ENCODE measurements at regions not wholly inside any gene's neighbourhood (a gene's known extent, or its start where the extent isn't known, plus 50 kb on each side); places are given as distances from the start of the nearest gene placed in this dataset.

- TF ChIP-seq, protein P1, sequence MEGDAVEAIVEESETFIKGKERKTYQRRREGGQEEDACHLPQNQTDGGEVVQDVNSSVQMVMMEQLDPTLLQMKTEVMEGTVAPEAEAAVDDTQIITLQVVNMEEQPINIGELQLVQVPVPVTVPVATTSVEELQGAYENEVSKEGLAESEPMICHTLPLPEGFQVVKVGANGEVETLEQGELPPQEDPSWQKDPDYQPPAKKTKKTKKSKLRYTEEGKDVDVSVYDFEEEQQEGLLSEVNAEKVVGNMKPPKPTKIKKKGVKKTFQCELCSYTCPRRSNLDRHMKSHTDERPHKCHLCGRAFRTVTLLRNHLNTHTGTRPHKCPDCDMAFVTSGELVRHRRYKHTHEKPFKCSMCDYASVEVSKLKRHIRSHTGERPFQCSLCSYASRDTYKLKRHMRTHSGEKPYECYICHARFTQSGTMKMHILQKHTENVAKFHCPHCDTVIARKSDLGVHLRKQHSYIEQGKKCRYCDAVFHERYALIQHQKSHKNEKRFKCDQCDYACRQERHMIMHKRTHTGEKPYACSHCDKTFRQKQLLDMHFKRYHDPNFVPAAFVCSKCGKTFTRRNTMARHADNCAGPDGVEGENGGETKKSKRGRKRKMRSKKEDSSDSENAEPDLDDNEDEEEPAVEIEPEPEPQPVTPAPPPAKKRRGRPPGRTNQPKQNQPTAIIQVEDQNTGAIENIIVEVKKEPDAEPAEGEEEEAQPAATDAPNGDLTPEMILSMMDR (conservative IDR thresholded peaks at IDR 0.05; ENCODE audit: low read depth, low read length) = no peak
- TF ChIP-seq NFE2L2 (IDR thresholded peaks at IDR 0.05; ENCODE audit: low read depth, low read length) (no peak), POLR2A (IDR thresholded peaks at IDR 0.05; ENCODE audit: low read depth, low read length) (no peak)
Measured at GRCh38 chr22:25367756-25368155, 148.3 kb downstream of the CRYBB2 start.

All from IMR-90 (cell line).